Mesenchymal stem cell (in vitro differentiated cells and primary cell): ENCODE measurements at regions not wholly inside any gene's neighbourhood (a gene's known extent, or its start where the extent isn't known, plus 50 kb on each side); places are given as distances from the start of the nearest gene placed in this dataset.

Experiments used
- DNase-seq: peaks from one replicate; pipeline ENCODE4 v3.0.0-alpha.2; 2013
- H2AFZ ChIP-seq: one replicate; pipeline ENCODE4 v1.6.1; 2013; ENCODE audit warnings: low read depth, mild to moderate bottlenecking, control low read depth, inconsistent platforms, low read length, moderate library complexity
- H2AK5ac ChIP-seq: 2 replicates; pipeline ENCODE4 v1.6.1; 2013; ENCODE audit warnings: low read length, moderate library complexity, mild to moderate bottlenecking, inconsistent platforms; ENCODE audit not compliant: severe bottlenecking
- H2BK120ac ChIP-seq: one replicate; pipeline ENCODE4 v1.6.1; 2013; ENCODE audit warnings: low read depth, mild to moderate bottlenecking, inconsistent platforms, low read length, moderate library complexity
- H2BK12ac ChIP-seq, 2 experiments: one replicate each; pipeline ENCODE4 v1.6.1; 2013; ENCODE audit warnings: inconsistent platforms in 2 of 2, low read length in 2 of 2, mild to moderate bottlenecking in 2 of 2, moderate library complexity in 2 of 2, control low read depth in 1 of 2
- H2BK15ac ChIP-seq: one replicate; pipeline ENCODE4 v1.6.1; 2013; ENCODE audit warnings: mild to moderate bottlenecking, low read depth, inconsistent platforms; ENCODE audit not compliant: poor library complexity, severe bottlenecking
- H2BK5ac ChIP-seq: 2 replicates; pipeline ENCODE4 v1.6.1; 2013; ENCODE audit warnings: low read depth, mild to moderate bottlenecking, low read length, control low read depth, inconsistent platforms; ENCODE audit not compliant: poor library complexity, severe bottlenecking
- H3K14ac ChIP-seq, 2 experiments: one replicate each; pipeline ENCODE4 v1.6.1; 2013; ENCODE audit warnings: inconsistent platforms in 2 of 2, low read length in 2 of 2, control low read depth in 1 of 2, mild to moderate bottlenecking in 1 of 2, moderate library complexity in 1 of 2
- H3K18ac ChIP-seq, 2 experiments: one replicate each; pipeline ENCODE4 v1.6.1; 2013; ENCODE audit warnings: inconsistent platforms in 2 of 2, low read length in 2 of 2, control low read depth in 1 of 2, low read depth in 1 of 2, mild to moderate bottlenecking in 1 of 2
- H3K23ac ChIP-seq, 2 experiments: one replicate each; pipeline ENCODE4 v1.6.1; 2013; ENCODE audit warnings: inconsistent platforms in 2 of 2, low read length in 2 of 2, mild to moderate bottlenecking in 2 of 2, moderate library complexity in 2 of 2, control low read depth in 1 of 2
- H3K27ac ChIP-seq: 2 replicates; pipeline ENCODE4 v1.5.1; 2013; ENCODE audit warnings: mild to moderate bottlenecking, moderate library complexity, low read length, control low read depth, inconsistent platforms; ENCODE audit not compliant: poor library complexity, severe bottlenecking
- H3K27me3 ChIP-seq, 2 experiments: 2 replicates each; pipeline versions ENCODE4 v1.6.1 to v1.7.0; 2013; ENCODE audit warnings: low read length in 2 of 2, mild to moderate bottlenecking in 2 of 2, moderate library complexity in 2 of 2, control low read depth in 1 of 2, inconsistent platforms in 1 of 2; ENCODE audit not compliant: control insufficient read depth in 1 of 2, insufficient read depth in 1 of 2
- H3K36me3 ChIP-seq, 2 experiments: 2 replicates each; pipeline versions ENCODE4 v1.6.1 to v1.7.0; 2013; ENCODE audit warnings: low read length in 2 of 2, control low read depth in 1 of 2, inconsistent platforms in 1 of 2, low read depth in 1 of 2, mild to moderate bottlenecking in 1 of 2; ENCODE audit not compliant: insufficient read depth in 2 of 2, control insufficient read depth in 1 of 2
- H3K4ac ChIP-seq, 2 experiments: one replicate each; pipeline ENCODE4 v1.6.1; 2013; ENCODE audit warnings: inconsistent platforms in 2 of 2, low read length in 2 of 2, mild to moderate bottlenecking in 2 of 2, moderate library complexity in 2 of 2, control low read depth in 1 of 2, low read depth in 1 of 2
- H3K4me1 ChIP-seq: 2 replicates; pipeline ENCODE4 v1.6.1; 2013; ENCODE audit warnings: low read depth, low read length, control low read depth; ENCODE audit not compliant: control insufficient read depth, insufficient read depth
- H3K4me2 ChIP-seq: 2 replicates; pipeline ENCODE4 v1.6.1; 2013; ENCODE audit warnings: low read length, mild to moderate bottlenecking, inconsistent platforms; ENCODE audit not compliant: poor library complexity, severe bottlenecking
- H3K4me3 ChIP-seq, 2 experiments: 2 replicates each; pipeline versions ENCODE4 v1.5.1 to v1.7.0; 2013; ENCODE audit warnings: low read length in 2 of 2, mild to moderate bottlenecking in 2 of 2, control low read depth in 1 of 2, low read depth in 1 of 2; ENCODE audit not compliant: insufficient read depth in 1 of 2
- H3K79me1 ChIP-seq: replicated peaks from 2 replicates; pipeline ENCODE4 v1.6.1; 2013; ENCODE audit warnings: mild to moderate bottlenecking, control low read depth, low read length, inconsistent platforms; ENCODE audit not compliant: poor library complexity, severe bottlenecking
- H3K9ac ChIP-seq: 2 replicates; pipeline ENCODE4 v1.7.0; 2013; ENCODE audit warnings: mild to moderate bottlenecking, low read length, moderate library complexity
- H3K9me3 ChIP-seq: 2 replicates; pipeline ENCODE4 v1.7.0; 2013; ENCODE audit warnings: mild to moderate bottlenecking, low read length; ENCODE audit not compliant: control insufficient read depth
- H4K8ac ChIP-seq: one replicate; pipeline ENCODE4 v1.6.1; 2013; ENCODE audit warnings: inconsistent platforms, mild to moderate bottlenecking, low read length, moderate library complexity
- H4K91ac ChIP-seq: one replicate; pipeline ENCODE4 v1.6.1; 2013; ENCODE audit warnings: mild to moderate bottlenecking, low read length, inconsistent platforms
- WGBS: methylation state at CpG from one replicate; pipeline ENCODE4 v1.1.7; 2013; ENCODE audit warnings: mixed read lengths; 5-methylcytosine and 5-hydroxymethylcytosine counted together

- Histone ChIP-seq H3K27ac (peak overlapping the region; percentile 13), H2BK12ac (no peak overlapping the region), H2BK15ac (no peak overlapping the region), H3K4ac (no peak overlapping the region), H2AK5ac (no peak overlapping the region), H3K9me3 (peaks cover 3% of the 10 kb centered on the region), H2BK120ac (no peak overlapping the region), H3K79me1 (no peaks in the 10 kb centered on the region), H3K14ac (no peak overlapping the region), H3K4me2 (no peak overlapping the region), H3K23ac (no peak overlapping the region), H3K4me3 (no peak overlapping the region), H3K18ac (no peak overlapping the region), H2BK5ac (no peak overlapping the region), H3K4me1 (no peaks in the 10 kb centered on the region), H3K27me3 (no peaks in the 10 kb centered on the region), H4K8ac (no peak overlapping the region), H2AFZ (no peak overlapping the region), H3K36me3 (no peaks in the 10 kb centered on the region), H3K9ac (no peak overlapping the region), H4K91ac (no peak overlapping the region)
- peak; percentile 59 for DNase-seq
- WGBS: 56% methylated on average over 2 of the region's 2 CpGs
Observed at GRCh38 chr4:160180211-160180610, 1077.3 kb downstream of the RAPGEF2 start.

- Histone ChIP-seq H3K4me2 (no peak overlapping the region), H3K4me1 (no peaks in the 10 kb centered on the region), H3K23ac (no peak overlapping the region), H3K27me3 (no peaks in the 10 kb centered on the region), H3K36me3 (no peaks in the 10 kb centered on the region), H3K9ac (no peak overlapping the region), H3K79me1 (no peaks in the 10 kb centered on the region), H3K14ac (no peak overlapping the region), H2BK15ac (no peak overlapping the region), H2BK12ac (no peak overlapping the region), H3K4ac (no peak overlapping the region), H4K91ac (no peak overlapping the region), H2BK5ac (no peak overlapping the region), H2AK5ac (no peak overlapping the region), H2BK120ac (no peak overlapping the region), H3K27ac (no peak overlapping the region), H3K18ac (no peak overlapping the region), H2AFZ (no peak overlapping the region), H4K8ac (no peak overlapping the region), H3K4me3 (no peak overlapping the region), H3K9me3 (peaks cover 6% of the 10 kb centered on the region)
- DNase-seq: no peak
- WGBS: 100% methylated on average over 1 of the region's 2 CpGs
Observed at GRCh38 chr4:160182727-160183126, 1079.8 kb downstream of the RAPGEF2 start.

- no CpG with 5 or more reads among the region's 4 CpGs for WGBS
- no peak overlapping the region for H3K4me2 ChIP-seq
- no peaks in the 10 kb centered on the region for H3K4me1 ChIP-seq
- no peak overlapping the region for H3K4me3 ChIP-seq
- no peaks in the 10 kb centered on the region for H3K27me3 ChIP-seq
- H3K79me1 ChIP-seq: no peaks in the 10 kb centered on the region
- H2BK5ac ChIP-seq: no peak overlapping the region
- H3K9me3 ChIP-seq: peaks cover 6% of the 10 kb centered on the region
- no peak overlapping the region for H3K23ac ChIP-seq
- no peak overlapping the region for H2AFZ ChIP-seq
- H3K4ac ChIP-seq: no peak overlapping the region
- H3K36me3 ChIP-seq: no peaks in the 10 kb centered on the region
- no peak overlapping the region for H3K14ac ChIP-seq
- no peak overlapping the region for H4K8ac ChIP-seq
- no peak overlapping the region for H2AK5ac ChIP-seq
- no peak overlapping the region for H2BK15ac ChIP-seq
- H3K18ac ChIP-seq: no peak overlapping the region
- H3K27ac ChIP-seq: no peak overlapping the region
- DNase-seq: no peak
- no peak overlapping the region for H3K9ac ChIP-seq
- H2BK120ac ChIP-seq: no peak overlapping the region
- no peak overlapping the region for H2BK12ac ChIP-seq
- no peak overlapping the region for H4K91ac ChIP-seq
Observed at GRCh38 chr4:160184884-160185283, 1082.0 kb downstream of the RAPGEF2 start.

- H3K18ac ChIP-seq: no peak overlapping the region
- H3K4me2 ChIP-seq: no peak overlapping the region
- no peak overlapping the region for H4K91ac ChIP-seq
- DNase-seq: no peak
- no peaks in the 10 kb centered on the region for H3K4me1 ChIP-seq
- H3K14ac ChIP-seq: no peak overlapping the region
- no peaks in the 10 kb centered on the region for H3K79me1 ChIP-seq
- H2BK5ac ChIP-seq: no peak overlapping the region
- no peak overlapping the region for H3K4me3 ChIP-seq
- no peak overlapping the region for H2AK5ac ChIP-seq
- no CpG with 5 or more reads among the region's 4 CpGs for WGBS
- no peaks in the 10 kb centered on the region for H3K36me3 ChIP-seq
- no peak overlapping the region for H3K27ac ChIP-seq
- no peak overlapping the region for H3K23ac ChIP-seq
- no peak overlapping the region for H3K4ac ChIP-seq
- peaks cover 4% of the 10 kb centered on the region for H3K9me3 ChIP-seq
- H2BK120ac ChIP-seq: no peak overlapping the region
- H2BK15ac ChIP-seq: no peak overlapping the region
- no peaks in the 10 kb centered on the region for H3K27me3 ChIP-seq
- no peak overlapping the region for H2BK12ac ChIP-seq
- no peak overlapping the region for H3K9ac ChIP-seq
- H4K8ac ChIP-seq: no peak overlapping the region
- no peak overlapping the region for H2AFZ ChIP-seq
Observed at GRCh38 chr4:160193787-160194186, 1090.9 kb downstream of the RAPGEF2 start.
